HEK293 (cell line): ENCODE measurements at regions not wholly inside any gene's neighbourhood (a gene's known extent, or its start where the extent isn't known, plus 50 kb on each side); places are given as distances from the start of the nearest gene placed in this dataset.

Experiments
- CTCF ChIA-PET: fragments of 350-600 bp; formaldehyde crosslinking; extraction: SDS; loops from one replicate; lab custom pipeline; 2021; ENCODE audit warnings: antibody characterized with exemption; lab: Yijun Ruan, JAX
- POLR2A ChIA-PET: fragments of 300-600 bp; formaldehyde crosslinking; extraction: SDS; loops from one replicate; lab custom pipeline; 2020; ENCODE audit warnings: antibody characterized with exemption, inconsistent platforms; lab: Yijun Ruan, JAX
- H3K27ac ChIP-seq: fragments of 200-500 bp; sonication (Bioruptor generic); 2 replicates; pipeline ENCODE4 v1.5.1; 2014; ENCODE audit warnings: low read depth, low read length, control low read depth, inconsistent platforms; ENCODE audit errors: extremely low read depth
- H3K36me3 ChIP-seq, 2 experiments: fragments of 200-500 bp in 1 of 2; sonication (Bioruptor generic) in 1 of 2; 1 replicate in 1 of 2; 2 replicates in 1 of 2; pipeline ENCODE4 v1.5.1; 2014 to 2017; ENCODE audit warnings: inconsistent platforms in 2 of 2, low read length in 2 of 2; ENCODE audit not compliant: control insufficient read depth in 2 of 2, insufficient read depth in 1 of 2
- H3K4me1 ChIP-seq: fragments of 200-500 bp; sonication (Bioruptor generic); 2 replicates; pipeline ENCODE4 v1.5.1; 2014; ENCODE audit warnings: mild to moderate bottlenecking, low read length, inconsistent platforms; ENCODE audit not compliant: control insufficient read depth, insufficient read depth
- H3K4me3 ChIP-seq: 2 replicates; pipeline ENCODE4 v1.5.1; 2011; ENCODE audit warnings: low read depth, mild to moderate bottlenecking, control low read depth, low read length, moderate library complexity
- H3K9me3 ChIP-seq: fragments of 200-500 bp; sonication (Bioruptor generic); 2 replicates; pipeline ENCODE4 v1.5.1; 2014; ENCODE audit warnings: low read depth, low read length, inconsistent platforms; ENCODE audit not compliant: control insufficient read depth, insufficient read depth
- GLI2 ChIP-seq: fragments of 450-650 bp; formaldehyde crosslinking; IDR thresholded peaks from 2 replicates; pipeline ENCODE4; 2017; ENCODE audit warnings: missing biosample characterization, missing genetic modification characterization, low read depth, borderline replicate concordance
- OVOL3 ChIP-seq: fragments of 450-650 bp; formaldehyde crosslinking; IDR thresholded peaks from 2 replicates; pipeline ENCODE4 v1.5.1; 2016; ENCODE audit warnings: missing biosample characterization, missing genetic modification characterization
- SCRT1 ChIP-seq: fragments of 450-650 bp; formaldehyde crosslinking; IDR thresholded peaks from 2 replicates; pipeline ENCODE4 v1.5.1; 2016; ENCODE audit warnings: missing biosample characterization, missing genetic modification characterization, borderline replicate concordance
- ZBTB17 ChIP-seq: fragments of 450-650 bp; formaldehyde crosslinking; IDR thresholded peaks from 2 replicates; pipeline ENCODE4 v1.5.1; 2016; ENCODE audit warnings: missing biosample characterization, missing genetic modification characterization
- ZFP41 ChIP-seq: fragments of 450-650 bp; formaldehyde crosslinking; IDR thresholded peaks from 2 replicates; pipeline ENCODE4 v1.5.1; 2016; ENCODE audit warnings: missing biosample characterization, missing genetic modification characterization, borderline replicate concordance
- ZNF133 ChIP-seq: fragments of 450-650 bp; formaldehyde crosslinking; IDR thresholded peaks from 2 replicates; pipeline ENCODE4 v1.5.1; 2016; ENCODE audit warnings: missing biosample characterization, missing genetic modification characterization
- ZNF23 ChIP-seq: fragments of 450-650 bp; formaldehyde crosslinking; IDR thresholded peaks from 2 replicates; pipeline ENCODE4 v1.5.1; 2016; ENCODE audit warnings: missing biosample characterization, missing genetic modification characterization, borderline replicate concordance
- ZNF239 ChIP-seq: fragments of 450-650 bp; formaldehyde crosslinking; IDR thresholded peaks from 2 replicates; pipeline ENCODE4 v1.5.1; 2016; ENCODE audit warnings: missing biosample characterization, missing genetic modification characterization
- ZNF302 ChIP-seq: fragments of 450-650 bp; formaldehyde crosslinking; IDR thresholded peaks from 2 replicates; pipeline ENCODE4 v1.5.1; 2016; ENCODE audit warnings: missing biosample characterization, missing genetic modification characterization, low read depth
- ZNF37A ChIP-seq: fragments of 450-650 bp; IDR thresholded peaks from 2 replicates; pipeline ENCODE4 v1.5.1; 2018; ENCODE audit warnings: missing biosample characterization, missing genetic modification characterization
- ZNF530 ChIP-seq: fragments of 450-650 bp; formaldehyde crosslinking; IDR thresholded peaks from 2 replicates; pipeline ENCODE4 v1.5.1; 2016; ENCODE audit warnings: low read depth, missing biosample characterization, missing genetic modification characterization
- ZNF785 ChIP-seq: fragments of 450-650 bp; formaldehyde crosslinking; IDR thresholded peaks from 2 replicates; pipeline ENCODE4 v1.5.1; 2016; ENCODE audit warnings: missing biosample characterization, missing genetic modification characterization
- ZSCAN16 ChIP-seq: fragments of 450-650 bp; formaldehyde crosslinking; IDR thresholded peaks from 2 replicates; pipeline ENCODE4 v1.5.1; 2016; ENCODE audit warnings: missing biosample characterization, missing genetic modification characterization
- TF ChIP-seq, protein P1 (sequence below): fragments of 450-650 bp; formaldehyde crosslinking; IDR thresholded peaks from 2 replicates; pipeline ENCODE4 v1.5.1; 2017; ENCODE audit warnings: missing biosample characterization, mild to moderate bottlenecking, missing genetic modification characterization, moderate library complexity
- TF ChIP-seq, protein P2 (sequence below): fragments of 450-650 bp; formaldehyde crosslinking; IDR thresholded peaks from 2 replicates; pipeline ENCODE4 v1.5.1; 2016; ENCODE audit warnings: missing biosample characterization, missing genetic modification characterization
- TF ChIP-seq, protein P3 (sequence below): IDR thresholded peaks from 2 replicates; pipeline ENCODE4 v1.6.1; 2011; ENCODE audit warnings: mild to moderate bottlenecking, low read depth, low read length, borderline replicate concordance
- TF ChIP-seq, protein P4 (sequence below): fragments of 450-650 bp; formaldehyde crosslinking; IDR thresholded peaks from 2 replicates; pipeline ENCODE4 v1.5.1; 2016; ENCODE audit warnings: missing biosample characterization, missing genetic modification characterization

DNA sequence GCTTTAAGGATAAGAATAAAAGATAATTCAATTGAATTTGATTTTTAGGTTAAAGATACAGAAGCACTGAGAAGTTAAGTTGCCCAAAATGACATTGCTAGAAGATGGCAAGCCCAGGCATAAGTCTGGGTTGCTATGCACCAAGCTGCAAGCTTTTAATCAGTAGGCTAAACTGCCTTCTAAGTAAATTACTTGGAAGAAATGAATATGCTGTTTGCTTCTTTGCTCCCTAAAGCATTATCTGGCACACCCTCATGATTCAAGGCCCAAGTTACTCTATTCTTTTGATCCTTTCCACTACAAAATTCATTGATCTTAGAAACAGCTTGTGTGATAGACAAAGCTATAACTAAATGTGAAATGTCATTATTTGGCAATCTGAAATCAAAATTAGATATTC is 1991.1 kb downstream of the ARAP2 start (continued):
- TF ChIP-seq ZSCAN16 (no peak), OVOL3 (tag by site-specific recombination) (no peak), ZNF23 (tag by site-specific recombination) (no peak), ZFP41 (no peak), ZNF239 (tag by site-specific recombination) (no peak), ZNF37A (tag by site-specific recombination) (no peak), SCRT1 (no peak), ZNF302 (tag by site-specific recombination) (no peak), GLI2 (no peak)
- TF ChIP-seq, protein P1, sequence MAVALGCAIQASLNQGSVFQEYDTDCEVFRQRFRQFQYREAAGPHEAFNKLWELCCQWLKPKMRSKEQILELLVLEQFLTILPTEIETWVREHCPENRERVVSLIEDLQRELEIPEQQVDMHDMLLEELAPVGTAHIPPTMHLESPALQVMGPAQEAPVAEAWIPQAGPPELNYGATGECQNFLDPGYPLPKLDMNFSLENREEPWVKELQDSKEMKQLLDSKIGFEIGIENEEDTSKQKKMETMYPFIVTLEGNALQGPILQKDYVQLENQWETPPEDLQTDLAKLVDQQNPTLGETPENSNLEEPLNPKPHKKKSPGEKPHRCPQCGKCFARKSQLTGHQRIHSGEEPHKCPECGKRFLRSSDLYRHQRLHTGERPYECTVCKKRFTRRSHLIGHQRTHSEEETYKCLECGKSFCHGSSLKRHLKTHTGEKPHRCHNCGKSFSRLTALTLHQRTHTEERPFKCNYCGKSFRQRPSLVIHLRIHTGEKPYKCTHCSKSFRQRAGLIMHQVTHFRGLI, result no peak
- TF ChIP-seq, protein P2, sequence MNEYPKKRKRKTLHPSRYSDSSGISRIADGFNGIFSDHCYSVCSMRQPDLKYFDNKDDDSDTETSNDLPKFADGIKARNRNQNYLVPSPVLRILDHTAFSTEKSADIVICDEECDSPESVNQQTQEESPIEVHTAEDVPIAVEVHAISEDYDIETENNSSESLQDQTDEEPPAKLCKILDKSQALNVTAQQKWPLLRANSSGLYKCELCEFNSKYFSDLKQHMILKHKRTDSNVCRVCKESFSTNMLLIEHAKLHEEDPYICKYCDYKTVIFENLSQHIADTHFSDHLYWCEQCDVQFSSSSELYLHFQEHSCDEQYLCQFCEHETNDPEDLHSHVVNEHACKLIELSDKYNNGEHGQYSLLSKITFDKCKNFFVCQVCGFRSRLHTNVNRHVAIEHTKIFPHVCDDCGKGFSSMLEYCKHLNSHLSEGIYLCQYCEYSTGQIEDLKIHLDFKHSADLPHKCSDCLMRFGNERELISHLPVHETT, result no peak
- TF ChIP-seq, protein P3, sequence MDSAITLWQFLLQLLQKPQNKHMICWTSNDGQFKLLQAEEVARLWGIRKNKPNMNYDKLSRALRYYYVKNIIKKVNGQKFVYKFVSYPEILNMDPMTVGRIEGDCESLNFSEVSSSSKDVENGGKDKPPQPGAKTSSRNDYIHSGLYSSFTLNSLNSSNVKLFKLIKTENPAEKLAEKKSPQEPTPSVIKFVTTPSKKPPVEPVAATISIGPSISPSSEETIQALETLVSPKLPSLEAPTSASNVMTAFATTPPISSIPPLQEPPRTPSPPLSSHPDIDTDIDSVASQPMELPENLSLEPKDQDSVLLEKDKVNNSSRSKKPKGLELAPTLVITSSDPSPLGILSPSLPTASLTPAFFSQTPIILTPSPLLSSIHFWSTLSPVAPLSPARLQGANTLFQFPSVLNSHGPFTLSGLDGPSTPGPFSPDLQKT, result no peak
- TF ChIP-seq, all 188 proteins: peak for 0

DNA sequence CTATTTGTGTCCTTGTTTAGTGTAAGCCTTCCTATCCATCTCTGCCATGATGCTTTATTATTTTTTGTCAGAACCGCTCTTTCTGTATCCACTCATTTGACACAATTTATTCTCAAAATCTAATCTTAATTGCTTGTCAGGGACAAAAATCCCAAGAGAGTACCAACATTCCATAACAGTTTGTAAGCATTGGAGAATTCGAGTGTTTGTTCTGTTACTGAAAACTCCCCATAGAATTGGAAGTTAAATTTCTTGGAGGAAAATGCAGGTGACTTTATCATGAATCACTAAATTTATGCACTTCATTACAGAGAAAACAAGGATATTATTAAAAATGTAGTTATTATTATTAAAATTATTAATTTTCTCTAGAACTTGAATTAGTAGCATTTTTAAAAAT is 1986.1 kb downstream of the ARAP2 start:
- ChIA-PET POLR2A (no interaction called here), CTCF (no interaction called here)
- Histone ChIP-seq H3K4me3 (no peak overlapping the region), H3K9me3 (no peaks in the 10 kb centered on the region), H3K27ac (no peak overlapping the region), H3K36me3 (no peaks in the 10 kb centered on the region), H3K4me1 (no peaks in the 10 kb centered on the region)
- TF ChIP-seq ZNF133 (no peak), ZNF785 (tag by site-specific recombination) (no peak), ZNF239 (tag by site-specific recombination) (no peak)
- TF ChIP-seq, protein P4, sequence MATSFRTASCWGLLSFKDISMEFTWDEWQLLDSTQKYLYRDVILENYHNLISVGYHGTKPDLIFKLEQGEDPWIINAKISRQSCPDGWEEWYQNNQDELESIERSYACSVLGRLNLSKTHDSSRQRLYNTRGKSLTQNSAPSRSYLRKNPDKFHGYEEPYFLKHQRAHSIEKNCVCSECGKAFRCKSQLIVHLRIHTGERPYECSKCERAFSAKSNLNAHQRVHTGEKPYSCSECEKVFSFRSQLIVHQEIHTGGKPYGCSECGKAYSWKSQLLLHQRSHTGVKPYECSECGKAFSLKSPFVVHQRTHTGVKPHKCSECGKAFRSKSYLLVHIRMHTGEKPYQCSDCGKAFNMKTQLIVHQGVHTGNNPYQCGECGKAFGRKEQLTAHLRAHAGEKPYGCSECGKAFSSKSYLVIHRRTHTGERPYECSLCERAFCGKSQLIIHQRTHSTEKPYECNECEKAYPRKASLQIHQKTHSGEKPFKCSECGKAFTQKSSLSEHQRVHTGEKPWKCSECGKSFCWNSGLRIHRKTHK (tag by site-specific recombination), result no peak

DNA sequence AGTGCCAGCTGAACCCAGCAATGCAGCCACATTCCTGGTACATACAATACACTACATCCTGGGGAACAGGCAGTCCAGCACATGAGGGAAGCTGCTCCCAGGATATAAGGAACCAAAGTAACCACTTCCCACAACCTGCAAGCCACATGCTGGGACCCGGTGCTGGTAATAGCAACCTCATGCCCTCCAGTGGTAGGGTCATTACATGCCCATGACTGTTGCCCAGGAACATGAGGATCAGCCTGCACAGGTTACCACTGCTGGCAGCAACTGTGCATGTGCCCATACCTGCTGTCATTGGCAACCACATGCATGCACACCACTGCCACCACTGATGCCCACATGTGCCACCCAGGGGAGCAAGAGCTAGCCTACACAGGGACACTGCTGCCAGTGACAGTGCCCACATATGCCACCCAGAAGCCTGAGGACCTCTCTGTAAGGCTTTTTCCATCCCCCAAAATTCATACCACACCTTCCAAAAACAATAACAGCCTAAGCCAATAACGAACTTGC is 1982.5 kb downstream of the ARAP2 start:
- POLR2A ChIA-PET, result no interaction called here
- no peaks in the 10 kb centered on the region for H3K4me1 ChIP-seq
- H3K36me3 ChIP-seq, result no peaks in the 10 kb centered on the region
- H3K9me3 ChIP-seq, result no peaks in the 10 kb centered on the region
- H3K27ac ChIP-seq, result no peak overlapping the region
- no peak overlapping the region for H3K4me3 ChIP-seq
- CTCF ChIA-PET, result interaction anchor here (0.8 kb wide), 1 partner anchor 10 kb away, joined by 3 read pairs; no protein-coding TSS in a partner anchor
- no peak for TF ChIP-seq ZNF530 (tag by site-specific recombination)
- TF ChIP-seq ZBTB17, result no peak
